GM13976 (cell line): ENCODE measurements at regions not wholly inside any gene's neighbourhood (a gene's known extent, or its start where the extent isn't known, plus 50 kb on each side); places are given as distances from the start of the nearest gene placed in this dataset.

Experiments used
- DNase-seq: peaks from one replicate; pipeline ENCODE4 v3.0.0; 2012; ENCODE audit warnings: low spot score
- in situ Hi-C: fragments of 300-500 bp; cut with MboI; formaldehyde crosslinking; loops from one replicate; pipeline ENCODE4 v1.12.0; 2022; ENCODE audit warnings: low sequenced_read_pairs, mixed read lengths, inconsistent platforms; ENCODE audit not compliant: unreplicated experiment
- TF ChIP-seq, protein P1 (sequence below): IDR thresholded peaks from 2 replicates; pipeline ENCODE4 v1.5.1; 2012; ENCODE audit warnings: borderline replicate concordance, mild to moderate bottlenecking; ENCODE audit not compliant: insufficient read depth; ENCODE audit errors: extremely low read depth, missing control alignments, control extremely low read depth

- in situ Hi-C loops = no loop called here
- no peak for DNase-seq
These were observed 423.6 kb upstream of the TNP1 start for GRCh38 chr2:217283460-217283859.

GRCh38 chr2:217282531-217282930 lies 422.7 kb upstream of the TNP1 start:
- in situ Hi-C loops = no loop called here
- no peak for DNase-seq
- TF ChIP-seq, protein P1, sequence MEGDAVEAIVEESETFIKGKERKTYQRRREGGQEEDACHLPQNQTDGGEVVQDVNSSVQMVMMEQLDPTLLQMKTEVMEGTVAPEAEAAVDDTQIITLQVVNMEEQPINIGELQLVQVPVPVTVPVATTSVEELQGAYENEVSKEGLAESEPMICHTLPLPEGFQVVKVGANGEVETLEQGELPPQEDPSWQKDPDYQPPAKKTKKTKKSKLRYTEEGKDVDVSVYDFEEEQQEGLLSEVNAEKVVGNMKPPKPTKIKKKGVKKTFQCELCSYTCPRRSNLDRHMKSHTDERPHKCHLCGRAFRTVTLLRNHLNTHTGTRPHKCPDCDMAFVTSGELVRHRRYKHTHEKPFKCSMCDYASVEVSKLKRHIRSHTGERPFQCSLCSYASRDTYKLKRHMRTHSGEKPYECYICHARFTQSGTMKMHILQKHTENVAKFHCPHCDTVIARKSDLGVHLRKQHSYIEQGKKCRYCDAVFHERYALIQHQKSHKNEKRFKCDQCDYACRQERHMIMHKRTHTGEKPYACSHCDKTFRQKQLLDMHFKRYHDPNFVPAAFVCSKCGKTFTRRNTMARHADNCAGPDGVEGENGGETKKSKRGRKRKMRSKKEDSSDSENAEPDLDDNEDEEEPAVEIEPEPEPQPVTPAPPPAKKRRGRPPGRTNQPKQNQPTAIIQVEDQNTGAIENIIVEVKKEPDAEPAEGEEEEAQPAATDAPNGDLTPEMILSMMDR = no peak

More at GRCh38 chr2:217283460-217283859, 423.6 kb upstream of the TNP1 start:
- TF ChIP-seq, protein P1 = no peak

- DNase-seq = no peak
- in situ Hi-C loops = no loop called here
These were observed 419.7 kb upstream of the TNP1 start for GRCh38 chr2:217279556-217279955.

GRCh38 chr2:217279140-217279539 lies 419.3 kb upstream of the TNP1 start:
- in situ Hi-C loops = no loop called here
- DNase-seq = no peak
- TF ChIP-seq, protein P1 = no peak

More at GRCh38 chr2:217279556-217279955, 419.7 kb upstream of the TNP1 start:
- TF ChIP-seq, protein P1 = no peak

DNA sequence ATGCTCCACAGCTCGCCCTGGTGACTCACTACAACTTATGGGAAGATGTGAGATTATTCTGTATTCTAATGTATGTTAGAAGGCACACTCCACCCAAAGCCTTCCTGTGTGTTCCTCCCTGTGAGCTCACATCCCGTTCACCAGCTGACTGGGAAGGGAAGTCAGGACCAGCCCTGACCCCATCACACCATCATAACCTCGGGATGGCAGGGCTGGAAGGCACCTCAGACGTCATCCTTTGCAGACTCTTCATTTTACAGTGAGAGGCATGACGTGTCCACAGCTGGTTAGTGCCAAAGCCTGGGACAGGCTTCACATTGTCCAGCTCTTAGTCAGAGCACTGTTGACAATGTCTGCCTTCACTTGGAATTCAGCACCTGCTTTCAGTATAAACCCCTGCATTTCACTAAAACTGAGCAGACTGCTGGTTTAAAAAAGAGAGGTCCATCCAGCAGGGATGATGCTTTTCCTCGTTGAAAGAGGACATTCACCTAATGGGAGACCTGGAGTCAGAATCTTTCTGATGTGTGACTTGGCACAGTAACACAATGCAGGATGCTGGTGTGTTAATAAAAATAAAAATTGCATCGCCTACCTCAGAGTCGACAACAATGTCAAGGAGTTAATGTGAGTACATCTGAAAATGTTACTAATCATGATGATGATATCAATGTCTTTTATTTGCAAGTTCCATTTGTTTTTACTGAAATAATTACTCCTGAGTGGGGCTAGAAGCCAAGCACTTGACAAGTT lies 418.0 kb upstream of the TNP1 start:
- TF ChIP-seq, protein P1 = no peak
- DNase-seq = no peak
- in situ Hi-C loops = no loop called here

DNA sequence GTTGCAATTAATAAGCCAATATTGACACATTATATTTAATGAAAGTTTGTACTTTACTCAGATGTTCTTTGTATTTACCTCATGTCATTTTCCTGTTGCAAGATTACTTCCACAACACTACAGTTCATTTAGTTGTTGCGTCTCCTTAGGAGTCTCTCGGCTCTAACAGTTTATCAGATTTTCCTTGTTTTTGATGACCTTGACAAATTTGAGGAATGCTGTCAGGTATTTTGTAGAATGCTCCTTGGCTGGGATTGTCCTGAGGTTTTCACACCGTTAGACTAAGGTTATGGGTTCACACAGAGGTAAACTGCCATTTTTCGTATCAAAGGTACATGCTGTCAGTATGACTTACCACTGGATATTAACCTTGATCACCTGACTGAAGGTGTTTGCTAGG lies 416.6 kb upstream of the TNP1 start:
- TF ChIP-seq, protein P1 = no peak
- no peak for DNase-seq
- in situ Hi-C loops = no loop called here
